Stomach (tissue), 8 donors: ENCODE measurements at regions not wholly inside any gene's neighbourhood (a gene's known extent, or its start where the extent isn't known, plus 50 kb on each side); places are given as distances from the start of the nearest gene placed in this dataset.

Source experiments
- DNase-seq, 2 donors: peaks; one replicate each; pipeline versions ENCODE4 v3.0.0 to v3.0.0-alpha.2; 2013 to 2019
- H3K27ac ChIP-seq, 5 donors: fragments of 200-600 bp in 4 of 5; sonication (generic) in 4 of 5; one replicate each; pipeline ENCODE4 v1.5.1; 2013 to 2019; ENCODE audit warnings: mild to moderate bottlenecking in 1 of 5, moderate library complexity in 1 of 5
- H3K27me3 ChIP-seq, 3 donors: fragments of 200-600 bp; sonication (generic); one replicate each; pipeline ENCODE4 v1.5.1; 2017 to 2019; ENCODE audit warnings: mixed run types in 1 of 3
- H3K36me3 ChIP-seq, 4 donors: fragments of 200-600 bp; sonication (generic); 1 replicate in 3 of 4; 2 replicates in 1 of 4; pipeline ENCODE4 v1.5.1; 2016 to 2019
- H3K4me1 ChIP-seq, 4 donors: fragments of 200-600 bp; sonication (generic); one replicate each; pipeline ENCODE4 v1.5.1; 2016 to 2019
- H3K4me3 ChIP-seq, 4 donors: fragments of 200-600 bp; sonication (generic) in 3 of 4; one replicate each; pipeline ENCODE4 v1.5.1; 2016 to 2019; ENCODE audit warnings: mild to moderate bottlenecking in 1 of 4
- H3K9me3 ChIP-seq, 4 donors: fragments of 200-600 bp; sonication (generic); one replicate each; pipeline ENCODE4 v1.5.1; 2016 to 2019
- EP300 ChIP-seq: sonication (generic); formaldehyde crosslinking; IDR thresholded peaks from one replicate; pipeline ENCODE4 v1.6.1; 2017; ENCODE audit warnings: antibody characterized with exemption
- POLR2A ChIP-seq, 4 donors: fragments of 450-650 bp; IDR thresholded peaks; one replicate each; pipeline ENCODE4 v1.6.1; 2016; ENCODE audit warnings: antibody characterized with exemption in 4 of 4, control low read depth in 2 of 4, mild to moderate bottlenecking in 1 of 4, moderate library complexity in 1 of 4
- POLR2AphosphoS5 ChIP-seq, 3 donors: sonication (generic); formaldehyde crosslinking; IDR thresholded peaks; one replicate each; pipeline ENCODE4 v1.6.1; 2016; ENCODE audit warnings: antibody characterized with exemption in 3 of 3
- WGBS, 5 donors: extraction: QIAGEN DNeasy Blood & Tissue Kit in 3 of 5; methylation state at CpG; one replicate each; pipeline versions ENCODE4 v1.1.5 to v1.1.7; 2013 to 2018; 5-methylcytosine and 5-hydroxymethylcytosine counted together
- intact Hi-C: fragments of 100-400 bp; cut with DNase I; formaldehyde crosslinking; loops from one replicate; pipeline ENCODE4 v1.15.1; 2023; ENCODE audit warnings: low total_unique reads
- TF ChIP-seq, protein P1 (sequence below), 7 experiments: fragments of 450-650 bp in 4 of 7; fragments of 200-600 bp in 3 of 7; sonication (generic) in 3 of 7; IDR thresholded peaks; one replicate each; pipeline ENCODE4 v1.5.1; 2016 to 2019; ENCODE audit warnings: antibody characterized with exemption in 7 of 7, control low read depth in 2 of 7, mild to moderate bottlenecking in 1 of 7
- donor health status: healthy with polysubstance abuse.
- donor health status: Bipolar disorder and iron deficiency.
- donor health status: healthy.

DNA sequence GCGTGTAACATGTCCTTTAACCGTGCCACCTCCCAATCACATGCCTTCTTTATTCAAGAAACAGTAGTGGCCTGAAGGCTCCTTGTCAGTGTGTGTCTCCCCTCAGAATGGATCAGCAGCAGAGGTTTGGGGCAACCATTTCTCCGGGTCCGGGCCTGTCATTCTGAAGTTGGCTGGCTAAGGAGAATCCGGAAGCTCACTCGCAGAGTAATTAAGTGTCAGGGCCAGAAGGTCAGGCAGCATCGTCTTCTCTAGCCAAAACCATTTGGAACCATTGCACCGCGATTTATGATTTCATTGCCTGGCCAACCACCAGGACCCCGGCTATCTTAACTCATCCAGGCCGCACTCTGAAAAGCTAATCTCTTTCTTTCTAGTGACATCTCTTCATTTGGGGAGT lies 550.8 kb downstream of the EFNB2 start:
- H3K27ac ChIP-seq = peak overlapping the region in 2 of 5 donors; percentile 42 to 52
- no peak for DNase-seq
- H3K36me3 ChIP-seq = no peaks in the 10 kb centered on the region
- no peaks in the 10 kb centered on the region for H3K27me3 ChIP-seq
- no peak overlapping the region for H3K4me3 ChIP-seq
- intact Hi-C loops = no loop called here
- no peaks in the 10 kb centered on the region for H3K9me3 ChIP-seq
- peaks cover 0 to 2% (median 0%) of the 10 kb centered on the region in 4 donors for H3K4me1 ChIP-seq
- TF ChIP-seq EP300 = no peak
- TF ChIP-seq POLR2A (IDR thresholded peaks at IDR 0.05) = no peak
- TF ChIP-seq POLR2AphosphoS5 (IDR thresholded peaks at IDR 0.05) = no peak
- TF ChIP-seq, protein P1, sequence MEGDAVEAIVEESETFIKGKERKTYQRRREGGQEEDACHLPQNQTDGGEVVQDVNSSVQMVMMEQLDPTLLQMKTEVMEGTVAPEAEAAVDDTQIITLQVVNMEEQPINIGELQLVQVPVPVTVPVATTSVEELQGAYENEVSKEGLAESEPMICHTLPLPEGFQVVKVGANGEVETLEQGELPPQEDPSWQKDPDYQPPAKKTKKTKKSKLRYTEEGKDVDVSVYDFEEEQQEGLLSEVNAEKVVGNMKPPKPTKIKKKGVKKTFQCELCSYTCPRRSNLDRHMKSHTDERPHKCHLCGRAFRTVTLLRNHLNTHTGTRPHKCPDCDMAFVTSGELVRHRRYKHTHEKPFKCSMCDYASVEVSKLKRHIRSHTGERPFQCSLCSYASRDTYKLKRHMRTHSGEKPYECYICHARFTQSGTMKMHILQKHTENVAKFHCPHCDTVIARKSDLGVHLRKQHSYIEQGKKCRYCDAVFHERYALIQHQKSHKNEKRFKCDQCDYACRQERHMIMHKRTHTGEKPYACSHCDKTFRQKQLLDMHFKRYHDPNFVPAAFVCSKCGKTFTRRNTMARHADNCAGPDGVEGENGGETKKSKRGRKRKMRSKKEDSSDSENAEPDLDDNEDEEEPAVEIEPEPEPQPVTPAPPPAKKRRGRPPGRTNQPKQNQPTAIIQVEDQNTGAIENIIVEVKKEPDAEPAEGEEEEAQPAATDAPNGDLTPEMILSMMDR (IDR thresholded peaks at IDR 0.05) = no peak
- 67 to 80% (median 73%) methylated on average over 11 of the region's 11 CpGs for WGBS, 5 donors

DNA sequence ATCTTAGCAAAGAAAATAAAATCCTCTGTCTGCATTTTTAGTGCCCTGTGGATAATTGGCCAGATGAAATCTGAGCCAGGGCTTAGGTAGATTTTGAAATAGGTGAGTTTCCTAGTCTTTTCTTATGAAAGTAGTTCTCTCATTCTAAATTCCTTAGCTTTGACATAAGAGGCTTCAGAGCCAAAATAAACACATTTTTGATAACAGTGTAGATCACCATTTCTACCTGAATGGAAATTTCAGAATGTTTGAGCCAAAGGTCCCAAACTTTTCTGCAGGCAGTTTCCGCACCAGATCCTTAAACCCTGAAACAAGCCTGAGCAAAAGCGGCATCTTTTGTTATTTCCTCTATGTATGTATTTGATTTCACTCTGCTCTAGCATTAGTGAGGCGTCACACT lies 551.2 kb downstream of the EFNB2 start:
- WGBS, 5 donors = 33 to 68% (median 44%) methylated on average over 3 of the region's 3 CpGs
- intact Hi-C loops = no loop called here
- Histone ChIP-seq H3K4me1 (peaks cover 0 to 6% (median under 1%) of the 10 kb centered on the region in 4 donors), H3K36me3 (no peaks in the 10 kb centered on the region), H3K9me3 (no peaks in the 10 kb centered on the region), H3K27ac (peak overlapping the region in 2 of 5 donors; percentile 42 to 52), H3K27me3 (no peaks in the 10 kb centered on the region), H3K4me3 (no peak overlapping the region)
- TF ChIP-seq POLR2A (IDR thresholded peaks at IDR 0.05) = no peak
- TF ChIP-seq POLR2AphosphoS5 (IDR thresholded peaks at IDR 0.05) = no peak
- TF ChIP-seq, protein P1 (IDR thresholded peaks at IDR 0.05) = no peak
- no peak for DNase-seq

DNA sequence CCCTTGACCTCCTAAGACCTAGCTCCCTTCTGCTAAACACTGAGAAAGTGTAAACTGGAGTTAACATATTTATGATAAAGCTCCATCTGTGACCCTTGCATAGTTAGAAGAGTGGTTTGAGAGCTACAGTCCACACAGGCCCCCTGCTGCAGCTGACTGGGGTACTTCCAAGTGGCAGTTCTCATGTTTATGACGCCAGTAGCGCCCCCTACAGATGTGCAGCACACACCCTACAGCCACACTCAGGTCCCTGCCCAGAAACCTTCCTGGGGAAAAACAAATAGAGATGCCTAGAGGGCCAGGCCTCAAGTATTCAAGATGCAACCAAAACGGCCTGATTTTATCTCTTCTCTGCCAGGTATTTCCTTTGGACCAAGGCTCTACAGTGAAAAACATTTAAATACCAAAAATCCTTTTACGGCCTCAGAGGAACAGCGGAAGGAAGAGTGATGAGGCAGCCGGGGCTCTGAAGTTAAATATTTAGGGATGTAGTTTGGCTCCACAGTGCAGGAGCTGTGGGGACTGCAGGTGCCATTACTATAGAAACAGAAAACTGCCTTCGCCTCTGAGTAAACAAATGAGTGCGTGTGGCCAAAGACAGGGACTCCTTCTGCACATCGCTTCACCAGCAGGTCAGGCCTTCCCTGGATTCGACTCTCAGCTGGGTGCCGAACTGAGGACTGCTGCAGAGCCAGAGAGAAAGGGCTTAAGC lies 553.1 kb downstream of the EFNB2 start:
- TF ChIP-seq EP300 = no peak
- TF ChIP-seq POLR2A (IDR thresholded peaks at IDR 0.05) = no peak
- TF ChIP-seq, protein P1 (IDR thresholded peaks at IDR 0.05) = no peak
- no peak for TF ChIP-seq POLR2AphosphoS5 (IDR thresholded peaks at IDR 0.05)
- no peak overlapping the region for H3K4me3 ChIP-seq
- no peak for DNase-seq
- WGBS, 5 donors = 70 to 81% (median 77%) methylated on average over 10 to 11 of the region's 11 CpGs
- no peaks in the 10 kb centered on the region for H3K27me3 ChIP-seq
- H3K4me1 ChIP-seq = peaks cover 0 to 9% (median 2%) of the 10 kb centered on the region in 4 donors
- H3K36me3 ChIP-seq = no peaks in the 10 kb centered on the region
- no peaks in the 10 kb centered on the region for H3K9me3 ChIP-seq
- H3K27ac ChIP-seq = no peak overlapping the region
- intact Hi-C loops = no loop called here

DNA sequence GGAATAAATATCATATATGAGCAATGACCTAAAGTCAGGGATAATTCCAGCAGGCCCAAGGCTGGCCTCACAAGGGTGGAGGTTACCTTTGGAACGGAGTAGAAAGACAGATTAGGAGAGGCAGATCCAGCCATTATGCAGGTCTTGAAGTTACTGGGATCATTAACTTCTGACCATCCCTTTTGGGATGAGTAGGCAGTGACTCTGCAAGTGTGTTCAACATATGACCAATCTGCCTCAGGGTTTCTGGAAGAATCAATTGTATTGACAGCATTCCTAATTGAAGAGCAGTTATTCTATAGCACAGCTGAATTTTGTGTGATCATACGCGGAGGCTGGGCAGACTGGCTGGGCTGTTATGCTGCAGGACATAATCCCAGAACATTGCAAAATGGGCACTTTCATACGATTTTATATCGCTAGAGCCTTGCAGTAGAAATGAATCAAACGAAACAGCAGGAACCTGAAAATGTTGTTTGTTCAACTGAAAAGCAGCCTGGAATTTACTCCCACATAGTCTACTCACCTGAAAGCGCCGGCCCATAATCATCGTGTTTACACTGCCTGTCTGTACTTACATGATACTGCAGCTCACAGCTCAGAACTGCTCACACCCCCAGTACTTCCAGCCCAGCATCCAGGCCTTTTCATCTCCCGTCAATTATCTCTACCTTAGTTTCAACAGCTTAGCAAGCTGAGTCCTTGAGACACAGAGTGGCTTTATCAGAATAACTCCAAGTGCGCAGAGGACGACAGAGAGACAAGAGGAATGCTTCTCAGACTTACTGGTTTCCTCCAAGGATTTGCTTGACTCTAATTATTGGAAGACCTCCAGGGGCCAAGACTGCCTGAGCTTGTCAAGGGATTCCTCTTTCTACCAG lies 556.1 kb downstream of the EFNB2 start:
- peak; percentile 45 to 78 for DNase-seq
- no peaks in the 10 kb centered on the region for H3K27me3 ChIP-seq
- no peaks in the 10 kb centered on the region for H3K9me3 ChIP-seq
- H3K4me3 ChIP-seq = no peak overlapping the region
- intact Hi-C loops = no loop called here
- H3K27ac ChIP-seq = no peak overlapping the region
- H3K4me1 ChIP-seq = peaks cover 0 to 9% (median 2%) of the 10 kb centered on the region in 4 donors
- TF ChIP-seq, protein P1 (IDR thresholded peaks at IDR 0.05) = no peak
- TF ChIP-seq POLR2A (IDR thresholded peaks at IDR 0.05) = no peak
- no peak for TF ChIP-seq EP300
- TF ChIP-seq POLR2AphosphoS5 (IDR thresholded peaks at IDR 0.05) = no peak
- 34 to 59% (median 44%) methylated on average over 12 of the region's 12 CpGs for WGBS, 5 donors
- no peaks in the 10 kb centered on the region for H3K36me3 ChIP-seq
